Activated gamma-delta T cell treated with anti-CD3 and anti-CD28 coated beads, Interleukin-2, amount 50 U/mL, for 16 hours (primary cell): ENCODE measurements at regions not wholly inside any gene's neighbourhood (a gene's known extent, or its start where the extent isn't known, plus 50 kb on each side); places are given as distances from the start of the nearest gene placed in this dataset.
"Not testable (repeated sequence)": the region's sequence is repeated elsewhere in the genome, so short reads cannot be mapped to it uniquely, and the experiment has no call there.

Experiments used
- DNase-seq: peaks from one replicate; pipeline ENCODE4 v3.0.0-alpha.2; 2020; ENCODE audit warnings: low read depth

DNA sequence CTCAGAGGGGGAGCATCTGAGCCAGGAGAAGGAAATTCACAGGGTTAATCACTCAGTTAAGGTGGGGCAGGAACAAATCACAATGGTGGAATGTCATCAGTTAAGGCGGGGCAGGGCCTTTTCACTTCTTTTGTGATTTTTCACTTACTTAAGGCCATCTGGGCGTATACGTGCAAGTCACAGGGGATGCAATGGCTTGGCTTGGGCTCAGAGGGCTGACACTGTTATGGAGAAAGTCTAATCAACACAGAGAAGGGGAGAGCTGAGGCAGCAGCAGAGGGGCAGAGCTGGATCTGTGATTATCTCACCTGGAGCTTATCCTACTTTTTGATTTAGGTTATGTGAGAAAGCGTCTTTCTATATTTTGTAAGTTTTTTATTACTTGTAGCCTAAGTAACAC lies 350.1 kb downstream of the NSUN3 start:
- not testable (repeated sequence) for DNase-seq

DNA sequence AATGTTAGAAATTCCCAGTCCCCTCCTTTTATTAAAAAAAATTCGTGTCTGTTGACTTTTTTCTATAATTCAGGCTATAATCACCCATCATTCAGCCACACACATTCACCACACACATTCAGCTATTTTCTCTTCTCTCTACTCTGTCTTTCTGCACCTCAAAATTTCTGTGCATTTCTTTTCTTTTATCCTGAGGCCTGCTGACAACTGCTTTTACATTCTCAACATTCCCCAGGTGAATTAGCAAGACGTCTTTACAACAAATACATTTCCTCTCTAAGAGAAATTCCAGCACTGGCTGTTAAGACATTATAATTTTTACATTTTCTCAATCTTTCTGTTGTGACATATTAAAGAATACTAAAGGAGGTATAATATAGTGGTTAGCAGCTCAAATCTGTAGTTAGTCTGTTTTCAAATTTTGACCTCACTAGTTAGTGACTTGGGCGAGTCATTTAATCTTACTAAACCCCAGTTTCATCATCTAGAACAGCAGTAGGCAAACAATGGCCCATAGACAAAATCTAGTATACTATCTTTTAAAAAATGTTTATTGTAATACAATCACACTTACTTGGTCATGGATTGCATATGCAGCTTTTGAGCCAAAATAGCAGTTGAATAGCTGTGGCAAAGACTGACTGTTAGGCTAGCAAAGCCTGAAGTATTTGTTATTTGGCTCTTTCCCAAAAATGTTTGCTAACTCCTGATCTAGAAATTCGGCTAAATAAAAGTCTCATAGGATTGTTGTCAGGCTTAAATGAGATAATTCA lies 350.7 kb downstream of the NSUN3 start:
- no peak for DNase-seq

DNA sequence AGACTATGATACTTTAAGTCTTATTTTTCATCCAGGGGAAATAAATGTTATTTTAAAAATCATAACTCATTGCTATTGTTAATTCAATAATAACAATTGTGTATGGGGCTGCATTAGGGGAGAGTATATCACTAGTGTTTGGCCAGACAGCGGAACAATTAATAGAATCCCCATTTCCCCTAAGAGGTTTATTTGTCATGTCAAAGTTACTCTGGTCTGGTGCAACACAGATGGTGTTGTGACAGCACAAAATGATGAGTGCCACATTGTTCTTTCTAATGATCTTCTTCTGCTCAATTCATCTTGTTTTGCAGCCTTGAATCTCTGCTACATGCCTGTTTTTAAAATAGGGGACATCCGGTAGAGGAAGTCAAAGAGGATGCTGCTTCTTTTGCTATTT lies 351.6 kb downstream of the NSUN3 start:
- no peak for DNase-seq

DNA sequence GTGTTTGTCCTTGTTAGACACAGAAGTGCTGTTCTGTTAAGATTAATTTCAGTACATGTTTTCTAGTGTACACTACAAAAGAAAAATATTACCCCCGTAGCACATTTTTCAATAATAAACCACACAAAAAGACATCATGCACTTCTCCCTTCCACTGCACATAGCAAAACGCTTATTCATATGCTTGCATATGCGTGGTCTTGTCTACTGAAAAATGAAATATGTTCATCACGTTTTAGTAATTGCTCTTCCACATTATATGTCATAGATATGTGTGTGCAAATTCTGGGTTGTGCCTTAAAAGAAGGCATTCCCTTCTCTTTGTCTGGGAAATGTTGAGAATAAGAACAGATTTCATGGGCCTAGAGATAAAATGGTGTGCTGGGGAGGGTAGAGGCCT lies 353.9 kb downstream of the NSUN3 start:
- DNase-seq = no peak

DNA sequence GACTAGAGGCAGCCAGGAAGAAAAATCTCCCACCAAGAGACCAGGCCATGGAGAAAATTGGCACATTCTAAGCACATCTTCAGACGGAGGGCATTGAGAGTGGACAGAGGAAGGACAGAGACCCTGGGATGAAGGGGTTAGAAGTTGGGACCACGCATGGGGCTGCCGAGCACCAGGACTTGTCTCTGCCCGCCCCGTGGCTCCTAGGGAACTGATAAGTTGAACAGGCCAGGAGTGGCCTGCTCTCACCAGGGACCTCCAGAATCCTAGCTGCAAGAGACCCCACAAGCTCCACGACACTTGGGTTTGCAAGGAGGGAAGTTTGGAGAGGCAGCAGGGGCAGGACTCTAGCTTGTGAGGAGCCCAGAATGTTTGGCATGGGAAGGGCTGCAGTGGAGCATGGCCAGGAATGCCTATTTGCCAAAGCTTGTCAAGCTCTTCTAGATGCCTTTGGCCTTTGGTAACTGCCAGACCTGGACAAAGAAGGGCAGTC lies 355.1 kb downstream of the NSUN3 start:
- DNase-seq = no peak

DNA sequence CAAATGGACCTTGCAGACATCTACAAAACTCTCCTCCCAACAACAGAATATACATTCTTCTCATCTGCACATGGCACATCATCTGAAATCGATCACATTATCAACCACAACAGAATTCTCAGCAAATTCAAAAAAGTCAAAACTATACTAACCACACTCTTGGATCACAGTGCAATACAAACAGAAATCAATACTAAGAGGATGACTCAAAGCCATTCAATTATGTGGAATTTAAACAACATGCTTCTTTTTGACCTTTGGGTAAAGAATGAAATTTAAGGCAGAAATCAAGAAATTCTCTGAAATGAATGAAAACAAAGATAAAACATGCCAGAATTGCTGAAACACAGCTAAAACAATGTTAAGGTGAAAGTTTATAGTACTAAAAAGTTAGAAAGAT lies 358.1 kb downstream of the NSUN3 start:
- no peak for DNase-seq

DNA sequence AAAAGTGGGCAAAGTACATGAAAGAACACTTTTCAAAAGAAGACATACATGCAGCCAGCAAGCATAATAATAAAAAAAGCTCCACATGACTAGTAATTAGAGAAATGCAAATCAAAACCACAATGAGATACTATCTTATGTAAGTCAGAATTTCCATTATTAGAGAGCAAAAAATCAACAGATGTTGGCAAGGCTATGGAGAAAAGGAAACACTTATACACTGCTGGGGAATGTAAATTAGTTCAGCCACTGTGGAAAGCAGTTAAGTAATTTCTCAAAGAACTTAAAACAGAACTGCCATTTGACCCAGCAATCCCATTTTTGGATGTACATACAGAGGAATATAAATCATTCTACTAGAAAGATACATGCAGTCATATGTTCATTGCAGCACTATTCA lies 360.7 kb downstream of the NSUN3 start:
- no peak for DNase-seq

DNA sequence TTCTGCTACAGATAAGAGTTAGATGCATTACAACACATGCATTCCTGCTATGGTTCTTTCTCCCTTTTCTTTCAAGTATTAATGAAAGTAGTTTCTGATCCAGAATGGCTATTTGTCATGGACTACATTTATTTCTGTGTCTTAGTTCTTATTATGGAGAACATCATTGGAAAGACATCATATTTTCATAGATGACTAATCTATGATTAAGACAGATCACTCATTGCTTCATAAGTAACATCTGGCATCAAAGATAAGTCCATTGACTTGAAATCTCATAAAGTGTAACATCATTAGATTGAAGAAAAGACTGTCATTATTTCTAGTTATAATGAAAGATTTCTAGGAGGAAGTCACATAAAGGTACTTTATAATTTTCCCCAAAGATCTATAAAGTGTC lies 366.7 kb downstream of the NSUN3 start:
- DNase-seq = no peak

DNA sequence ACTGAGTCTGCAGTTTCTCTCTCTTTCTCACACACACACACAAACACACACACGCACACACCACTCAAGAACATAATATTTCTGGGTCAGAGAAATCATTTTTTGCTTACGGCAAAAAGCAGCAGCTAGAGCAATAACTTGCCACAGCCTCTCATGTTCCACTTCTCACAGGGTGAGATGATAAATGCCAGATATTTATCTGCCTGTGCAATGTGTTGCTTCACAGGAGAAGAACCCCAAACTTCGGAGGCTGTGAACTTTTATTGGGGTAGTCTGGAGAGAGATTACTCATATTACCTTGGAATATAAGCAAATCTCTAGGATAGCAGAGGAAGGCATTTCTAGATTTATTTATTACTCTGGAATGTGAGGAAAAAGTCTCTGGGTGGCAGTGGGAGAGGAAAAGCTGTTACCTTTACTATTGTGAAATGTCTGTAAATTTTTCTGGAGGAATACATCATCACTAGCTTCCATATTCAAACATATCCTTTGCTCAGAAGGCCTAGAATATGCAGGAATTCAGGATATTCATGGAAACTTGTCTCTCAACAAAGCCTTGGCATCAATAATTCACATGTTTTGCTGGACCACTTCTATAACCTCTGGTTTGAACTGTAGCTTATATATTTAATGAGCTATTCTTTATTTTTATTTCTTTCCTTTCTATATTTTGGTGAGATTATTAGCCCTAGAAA lies 369.2 kb downstream of the NSUN3 start:
- DNase-seq = no peak

DNA sequence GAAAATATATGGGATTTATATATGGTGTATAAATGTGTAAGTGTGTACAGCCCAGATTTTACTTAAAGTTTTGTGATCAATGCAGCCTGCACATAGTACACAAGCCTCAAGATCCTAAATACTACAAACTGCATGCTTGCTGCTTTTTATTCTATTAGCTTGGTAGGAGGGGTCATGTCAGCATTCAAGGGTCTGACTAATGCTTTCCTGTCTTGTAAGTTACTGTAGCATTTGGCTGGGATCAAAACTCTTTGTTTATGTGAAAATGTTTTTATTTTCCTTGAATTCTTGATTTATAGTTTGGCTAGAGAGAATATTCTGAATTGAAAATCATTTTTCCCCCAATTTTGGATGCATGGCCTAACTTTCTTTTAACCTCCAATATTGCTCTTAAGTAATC lies 370.9 kb downstream of the NSUN3 start:
- DNase-seq = no peak

DNA sequence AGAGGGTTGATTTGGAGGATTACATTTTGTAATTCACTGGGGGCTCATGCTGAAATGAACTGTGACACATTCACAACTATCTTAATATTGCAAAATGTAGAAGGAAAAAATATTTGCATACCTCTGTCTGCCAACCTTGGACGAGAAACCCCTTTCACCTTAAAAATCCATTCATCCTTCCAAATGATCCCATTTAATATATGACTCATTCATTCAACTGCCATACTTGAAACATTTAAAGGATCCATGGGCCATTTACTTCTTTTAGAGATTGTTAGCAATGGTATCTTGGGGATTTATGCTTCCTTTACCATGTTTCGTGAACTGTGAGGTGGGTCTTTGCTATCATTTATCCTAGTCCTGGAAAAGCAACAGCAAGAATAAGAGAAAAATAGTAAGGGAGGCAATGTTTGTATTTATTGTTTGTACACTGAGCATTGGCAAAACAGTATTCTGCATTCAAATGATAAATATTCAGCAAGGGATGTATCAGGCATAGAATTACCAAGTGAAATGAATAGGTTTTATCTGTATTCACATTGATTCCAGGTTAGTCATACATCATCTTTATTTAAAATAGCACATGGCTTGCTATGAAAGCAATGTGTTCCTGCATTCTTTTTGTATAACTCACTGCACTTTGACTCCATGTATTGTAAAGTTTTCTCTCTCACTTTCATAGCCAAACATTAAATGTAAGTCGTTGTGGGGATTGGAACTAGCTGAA lies 378.1 kb downstream of the NSUN3 start:
- DNase-seq = no peak

DNA sequence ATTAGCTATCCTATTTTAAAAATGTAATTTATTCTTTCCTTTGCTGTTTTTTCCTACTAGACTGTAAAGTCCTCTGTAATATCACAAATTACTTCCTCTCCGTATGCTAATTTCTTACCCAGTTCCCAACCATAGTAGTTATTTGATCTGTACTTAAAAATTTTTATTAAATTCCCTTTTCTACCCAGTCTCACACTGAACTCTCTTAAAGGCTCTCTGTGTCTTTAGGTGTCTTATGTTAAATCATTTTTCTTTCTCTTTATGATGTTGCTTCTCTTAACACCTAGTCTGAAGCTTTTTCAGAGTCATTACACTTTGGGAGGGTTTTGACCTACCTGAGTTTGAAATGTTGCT lies 378.6 kb downstream of the NSUN3 start:
- DNase-seq = no peak

DNA sequence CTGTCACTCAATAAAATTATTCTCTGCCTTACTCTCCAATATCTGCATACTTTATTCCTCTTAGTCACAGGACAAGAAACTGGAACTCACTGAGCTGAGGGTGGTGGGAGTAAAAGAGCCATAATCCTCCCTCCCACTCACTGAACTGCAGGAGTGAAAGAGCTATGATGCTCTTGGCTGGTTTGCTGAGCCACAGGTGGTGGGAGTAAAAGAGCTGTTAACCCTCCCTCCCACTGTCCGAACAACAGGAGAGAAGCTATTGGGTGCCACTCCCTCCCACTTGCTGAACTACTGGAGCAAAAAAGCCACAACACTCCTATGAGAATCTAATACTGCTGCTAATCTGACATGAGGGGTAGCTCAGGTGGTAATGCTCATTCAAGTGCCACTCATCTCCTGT lies 391.0 kb downstream of the NSUN3 start:
- DNase-seq = no peak

DNA sequence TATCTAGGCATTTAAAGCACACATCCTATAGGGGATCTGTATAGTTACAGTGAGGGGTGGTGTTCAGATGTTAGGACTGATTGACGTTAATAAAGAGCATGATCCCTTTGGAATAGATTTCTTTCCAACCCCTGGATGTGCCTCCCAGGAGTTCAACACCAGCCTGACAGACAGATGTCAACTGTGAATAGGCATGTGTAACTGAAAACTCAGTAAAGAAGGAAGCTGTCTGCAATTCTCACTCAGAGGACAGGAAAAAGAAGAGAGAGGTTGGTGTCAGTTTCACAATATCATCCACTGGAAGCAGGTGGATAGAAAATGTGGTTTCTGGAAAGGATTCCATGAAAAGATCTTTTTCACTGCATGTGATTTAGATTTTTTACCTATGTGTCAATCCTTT lies 396.3 kb downstream of the NSUN3 start:
- DNase-seq = no peak

DNA sequence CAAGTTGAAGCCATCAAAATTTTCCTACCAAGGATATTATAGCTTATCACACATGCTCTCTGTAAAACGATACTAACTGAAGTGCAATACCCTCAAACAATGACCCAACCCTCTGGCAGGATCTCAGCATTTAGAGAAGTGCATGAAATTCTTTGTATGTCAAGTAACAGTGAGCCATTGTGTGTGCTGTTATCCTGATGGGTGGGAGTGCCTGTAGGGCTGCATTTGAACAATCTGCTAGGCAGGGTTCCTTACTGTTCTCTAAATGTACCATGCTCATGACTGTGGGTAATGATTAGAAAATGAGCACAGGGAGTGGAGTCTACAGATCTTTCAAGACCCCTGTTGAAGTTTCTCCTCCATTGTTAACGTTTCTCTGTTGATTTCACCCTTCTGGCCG lies 398.1 kb downstream of the NSUN3 start:
- DNase-seq = no peak

DNA sequence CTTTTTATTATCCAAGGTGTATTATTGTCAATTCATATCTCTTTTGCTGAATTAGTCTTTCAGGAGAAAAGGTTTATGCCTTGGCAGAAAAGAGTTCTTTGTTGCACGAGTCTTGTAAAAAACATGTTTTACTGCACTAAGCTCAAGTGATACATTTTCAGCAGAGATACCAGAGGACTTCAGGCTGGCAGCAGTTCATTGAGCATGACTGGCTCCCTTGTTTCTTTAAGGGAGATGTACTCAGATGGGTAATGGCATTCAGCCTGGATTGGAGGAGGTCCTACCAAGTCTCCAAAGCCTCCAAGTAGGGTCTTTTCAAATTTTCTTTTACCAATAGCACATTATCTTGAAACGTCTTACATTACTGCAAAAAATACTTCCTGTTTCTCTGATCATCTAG lies 400.1 kb downstream of the NSUN3 start:
- DNase-seq = no peak

DNA sequence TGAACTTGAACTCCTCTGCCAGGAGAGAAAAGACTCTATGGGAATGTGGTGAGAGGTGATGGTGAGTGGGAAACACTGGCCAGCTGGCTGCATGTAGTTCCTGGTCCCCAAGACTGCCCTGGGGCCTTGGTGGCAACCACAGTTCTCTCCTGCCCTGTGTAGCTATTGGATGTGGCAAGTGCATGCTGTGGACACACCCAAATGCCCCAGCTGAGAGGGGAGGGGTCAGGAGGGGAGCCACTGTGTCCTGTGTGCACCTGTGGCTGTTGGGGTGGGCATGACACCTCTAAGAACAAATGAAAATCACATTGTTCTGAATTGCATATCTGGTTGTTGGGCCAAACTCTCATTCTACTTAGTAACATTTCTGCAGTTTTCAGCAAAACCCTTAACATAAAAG lies 409.6 kb downstream of the NSUN3 start:
- DNase-seq = no peak

DNA sequence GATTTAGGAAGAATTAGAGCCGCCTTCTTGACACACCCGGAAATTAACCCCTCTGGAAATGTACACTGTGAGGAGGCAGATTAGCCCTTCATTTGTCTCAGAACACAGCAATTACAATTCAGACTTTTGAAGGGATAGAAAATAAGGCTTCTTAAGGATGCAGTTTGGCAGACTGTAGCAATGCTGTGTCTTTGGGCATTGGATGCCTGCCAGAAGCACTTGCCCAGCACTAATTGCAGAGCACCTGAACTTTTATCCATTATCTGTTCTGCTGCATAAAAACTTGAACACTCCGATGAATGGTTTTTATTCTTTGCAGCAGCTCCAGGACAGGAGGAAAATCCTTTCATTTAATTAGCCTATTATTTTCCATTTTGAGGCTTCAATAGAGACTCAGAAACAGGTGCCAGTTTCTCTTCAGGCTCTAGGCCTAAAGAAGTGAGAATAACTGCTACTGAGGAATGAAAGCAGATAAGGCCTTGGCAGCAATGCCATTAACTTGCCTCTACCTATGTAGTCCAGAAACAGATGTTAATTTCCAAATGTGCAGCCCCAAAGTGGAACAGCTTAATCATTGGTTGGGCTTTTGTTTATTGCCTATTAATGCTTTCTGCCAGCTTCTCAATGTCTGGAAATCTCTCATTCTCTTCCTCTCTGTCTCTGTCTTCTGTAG lies 418.5 kb downstream of the NSUN3 start:
- DNase-seq = no peak

DNA sequence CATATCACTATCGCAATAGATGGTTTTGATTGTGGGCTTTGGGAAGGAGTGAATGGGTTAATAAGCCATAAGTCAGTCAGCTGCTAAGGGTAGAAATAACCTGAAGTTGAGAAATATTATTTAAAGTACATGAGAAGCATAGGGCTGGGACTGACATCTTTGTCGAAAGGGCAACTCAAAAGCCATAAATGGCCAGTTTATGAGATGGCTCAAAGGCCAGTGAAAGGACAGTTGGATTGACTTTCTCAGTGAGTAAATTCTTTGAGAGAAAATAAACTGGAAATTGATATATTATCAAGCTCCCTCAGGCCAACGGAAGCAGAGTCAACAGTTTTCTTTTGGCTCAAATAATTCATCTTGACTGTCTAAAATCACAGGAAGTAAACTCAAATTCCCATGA lies 419.8 kb downstream of the NSUN3 start:
- no peak for DNase-seq

DNA sequence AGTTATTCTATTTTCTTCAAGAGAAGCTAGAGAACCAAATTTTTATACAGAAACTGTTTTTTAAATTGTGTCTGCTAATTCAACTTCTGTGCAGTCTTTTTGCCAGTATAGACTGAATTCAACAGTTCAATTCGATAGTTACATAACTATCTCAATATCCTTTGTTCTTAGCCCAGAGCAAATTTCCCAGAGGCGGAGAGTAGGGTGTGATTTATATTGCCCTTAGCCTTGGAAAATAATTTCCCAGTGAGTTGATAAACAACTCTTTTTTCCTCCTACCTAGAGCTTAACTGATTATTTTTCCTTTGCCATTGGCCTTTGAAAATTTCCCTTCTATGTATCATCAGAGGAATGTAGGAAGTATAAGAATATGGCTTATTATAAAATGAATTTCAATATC lies 420.5 kb downstream of the NSUN3 start:
- no peak for DNase-seq

DNA sequence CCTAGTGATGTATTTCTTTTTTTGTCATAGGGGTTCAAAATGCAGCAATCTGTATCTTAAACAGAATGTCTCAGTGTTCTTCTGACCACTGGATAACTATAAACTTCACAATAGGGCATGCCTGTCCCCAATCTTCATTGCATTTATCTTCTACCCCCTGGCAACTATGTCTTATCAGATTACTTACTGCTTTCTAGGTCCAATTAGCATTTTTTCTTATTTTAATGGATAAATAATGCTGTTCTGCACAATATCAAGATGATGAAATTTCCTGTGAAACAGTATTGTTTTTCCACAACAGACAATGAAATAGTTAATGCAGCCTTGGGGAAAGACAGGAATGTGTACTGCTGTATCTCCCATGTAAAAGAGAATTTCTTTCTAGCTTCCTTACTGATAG lies 432.1 kb downstream of the NSUN3 start:
- DNase-seq = no peak

DNA sequence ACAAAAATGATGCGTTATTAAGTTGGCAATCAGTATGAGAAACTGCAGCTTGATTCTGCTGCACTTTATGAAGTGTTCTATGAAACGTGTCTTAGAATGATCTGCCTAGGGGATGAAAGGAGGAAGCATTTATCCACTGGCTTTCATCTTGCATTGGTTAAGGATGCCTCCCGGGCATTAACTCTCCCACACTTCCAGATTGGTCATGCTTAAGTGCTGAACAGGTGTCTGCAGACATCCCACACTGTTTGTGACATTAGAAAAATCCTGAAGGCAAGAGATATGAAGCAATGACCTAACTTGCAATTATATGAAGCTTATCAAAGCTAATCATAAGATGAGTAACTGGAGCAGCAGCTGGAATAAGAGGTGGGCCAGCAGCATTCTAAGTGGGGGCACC lies 437.3 kb downstream of the NSUN3 start:
- no peak for DNase-seq

DNA sequence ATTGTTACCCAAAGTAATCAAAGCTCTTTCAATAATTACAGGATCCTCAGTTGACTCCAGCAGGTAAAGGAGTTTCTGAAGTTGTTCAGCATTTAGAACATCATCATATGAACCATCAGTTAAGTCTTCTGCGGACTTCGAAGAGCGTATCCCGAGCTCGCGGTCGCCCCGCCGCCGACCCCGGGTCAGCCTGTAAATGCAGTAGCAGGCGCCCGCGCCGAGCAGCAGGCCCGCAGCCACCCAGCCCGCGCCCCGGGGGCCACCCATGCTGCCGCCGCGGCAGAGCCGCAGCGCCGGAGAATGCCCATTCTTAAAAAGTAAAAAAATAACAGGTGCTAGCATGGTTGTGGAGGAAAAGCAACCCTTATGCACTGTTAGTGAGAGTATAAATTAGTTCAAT lies 444.5 kb downstream of the NSUN3 start:
- not testable (repeated sequence) for DNase-seq
